ENCODE measurements at regions not wholly inside any gene's neighbourhood (a gene's known extent, or its start where the extent isn't known, plus 50 kb on each side); places are given as distances from the start of the nearest gene placed in this dataset.

DNA sequence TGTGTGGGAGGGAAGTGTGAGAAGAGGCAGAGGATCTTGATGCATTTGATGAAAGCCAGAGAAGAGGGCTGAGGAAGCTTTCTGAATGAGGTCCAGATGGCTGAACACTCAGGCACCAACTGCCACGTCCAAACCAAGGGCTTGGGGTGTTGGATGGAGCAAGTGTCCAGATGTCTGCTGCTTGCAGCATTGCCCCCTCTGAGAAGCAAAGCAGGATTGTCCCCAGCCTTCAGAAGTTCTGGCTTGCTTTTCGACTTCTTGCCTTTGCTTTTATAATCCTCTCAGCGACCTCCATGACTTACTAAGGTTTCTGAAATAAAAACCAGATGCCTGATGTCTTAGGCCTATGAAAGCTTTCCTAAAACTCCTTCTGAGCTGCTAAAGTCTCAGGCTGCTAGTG is 182.5 kb downstream of the HUNK start:
- no peaks in the 10 kb centered on the region for H3K79me2 ChIP-seq (ENCODE audit: control insufficient read depth, insufficient read depth, low read length)
- FAIRE-seq = no peak
- H2AFZ ChIP-seq (ENCODE audit: control insufficient read depth, low read length) = no peak overlapping the region
- dilution Hi-C loops (cut with MboI; ENCODE audit: extremely low pct_ligation_motif_present, low sequenced_read_pairs) = no loop called here
- no peak overlapping the region for H3K4me2 ChIP-seq (ENCODE audit: control insufficient read depth, extremely low read depth, insufficient read depth, low read depth, low read length)
- H3K27me3 ChIP-seq (ENCODE audit: control insufficient read depth, extremely low read depth, insufficient read depth, low read length) = no peaks in the 10 kb centered on the region
- no peak overlapping the region for H3K4me3 ChIP-seq (ENCODE audit: control insufficient read depth in 2 of 3, extremely low read depth in 1 of 3, insufficient read depth in 2 of 3, low read depth in 1 of 3, low read length in 3 of 3)
- no peaks in the 10 kb centered on the region for H3K9me1 ChIP-seq (ENCODE audit: control insufficient read depth, extremely low read depth, insufficient read depth, low read length)
- H3K27ac ChIP-seq (ENCODE audit: control insufficient read depth, insufficient read depth, low read length) = no peak overlapping the region
- no peak for DNase-seq (ENCODE audit: low read depth, low spot score)
- H4K20me1 ChIP-seq (ENCODE audit: control insufficient read depth, extremely low read depth, insufficient read depth, low read length) = no peaks in the 10 kb centered on the region
- H3K9ac ChIP-seq (ENCODE audit: control insufficient read depth, extremely low read depth, insufficient read depth, low read length) = no peak overlapping the region
- H3K4me1 ChIP-seq (ENCODE audit: control insufficient read depth, extremely low read depth, insufficient read depth, low read length) = no peaks in the 10 kb centered on the region
- TF ChIP-seq, protein P1, sequence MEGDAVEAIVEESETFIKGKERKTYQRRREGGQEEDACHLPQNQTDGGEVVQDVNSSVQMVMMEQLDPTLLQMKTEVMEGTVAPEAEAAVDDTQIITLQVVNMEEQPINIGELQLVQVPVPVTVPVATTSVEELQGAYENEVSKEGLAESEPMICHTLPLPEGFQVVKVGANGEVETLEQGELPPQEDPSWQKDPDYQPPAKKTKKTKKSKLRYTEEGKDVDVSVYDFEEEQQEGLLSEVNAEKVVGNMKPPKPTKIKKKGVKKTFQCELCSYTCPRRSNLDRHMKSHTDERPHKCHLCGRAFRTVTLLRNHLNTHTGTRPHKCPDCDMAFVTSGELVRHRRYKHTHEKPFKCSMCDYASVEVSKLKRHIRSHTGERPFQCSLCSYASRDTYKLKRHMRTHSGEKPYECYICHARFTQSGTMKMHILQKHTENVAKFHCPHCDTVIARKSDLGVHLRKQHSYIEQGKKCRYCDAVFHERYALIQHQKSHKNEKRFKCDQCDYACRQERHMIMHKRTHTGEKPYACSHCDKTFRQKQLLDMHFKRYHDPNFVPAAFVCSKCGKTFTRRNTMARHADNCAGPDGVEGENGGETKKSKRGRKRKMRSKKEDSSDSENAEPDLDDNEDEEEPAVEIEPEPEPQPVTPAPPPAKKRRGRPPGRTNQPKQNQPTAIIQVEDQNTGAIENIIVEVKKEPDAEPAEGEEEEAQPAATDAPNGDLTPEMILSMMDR (optimal IDR thresholded peaks at IDR 0.05 in 1 of 3, IDR thresholded peaks at IDR 0.05 in 1 of 3, conservative IDR thresholded peaks at IDR 0.05 in 1 of 3; ENCODE audit: extremely low read depth in 1 of 3, insufficient read depth in 2 of 3, low read length in 3 of 3) = no peak
- TF ChIP-seq EZH2 (IDR thresholded peaks at IDR 0.05; ENCODE audit: low read length) = no peak
- H3K36me3 ChIP-seq (ENCODE audit: control insufficient read depth in 2 of 2, extremely low read depth in 1 of 2, insufficient read depth in 2 of 2, low read length in 2 of 2) = no peaks in the 10 kb centered on the region
- H3K9me3 ChIP-seq (ENCODE audit: control insufficient read depth, low read depth, low read length) = no peaks in the 10 kb centered on the region

Measured in keratinocyte (primary cell).